ENCODE measurements at regions not wholly inside any gene's neighbourhood (a gene's known extent, or its start where the extent isn't known, plus 50 kb on each side); places are given as distances from the start of the nearest gene placed in this dataset.

DNA sequence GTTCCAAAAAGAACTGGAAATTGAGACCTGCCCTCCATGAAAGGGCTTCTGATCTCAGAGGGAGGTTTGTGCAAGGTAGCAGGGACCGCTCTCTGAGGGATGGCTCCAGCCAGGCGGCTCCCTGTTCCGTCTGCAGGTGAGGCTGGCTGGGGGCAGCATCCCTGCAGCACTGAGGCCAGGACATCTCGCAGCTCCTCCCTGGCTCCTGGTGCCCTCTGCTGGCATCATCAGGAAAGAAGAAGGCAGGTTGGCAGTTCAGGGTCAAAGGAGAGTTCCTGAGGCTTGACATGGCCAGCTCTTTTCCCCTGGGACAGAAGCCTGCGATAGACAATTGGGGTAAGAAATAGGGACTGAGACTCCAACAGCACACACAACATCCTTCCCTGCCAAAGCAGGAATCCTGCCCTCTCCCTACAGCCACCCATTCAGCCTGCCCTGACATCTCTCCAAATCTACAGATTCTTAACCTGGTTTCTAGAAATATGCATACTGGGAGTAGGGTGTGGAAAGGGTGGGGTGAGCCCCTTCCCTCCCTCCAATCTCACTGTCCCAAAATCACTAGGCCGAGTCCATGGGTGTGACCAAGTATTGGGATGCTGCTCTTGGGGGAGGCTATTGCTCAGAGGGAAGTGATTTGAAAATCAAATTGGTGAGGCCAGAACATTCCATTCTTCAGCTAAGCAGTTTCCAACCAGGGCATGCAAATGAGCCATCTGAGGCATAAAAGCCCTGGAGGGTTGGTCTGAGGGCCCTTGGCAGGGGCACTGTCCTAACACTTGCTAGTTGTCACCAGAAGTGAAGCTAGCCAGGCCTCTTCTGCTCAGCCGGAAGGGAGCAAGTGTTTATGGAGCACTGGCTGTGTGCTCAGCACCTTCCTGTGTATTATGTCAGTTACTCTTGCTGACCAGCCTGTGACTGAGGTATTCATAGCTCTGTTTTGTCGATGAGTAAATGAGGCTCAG lies 185.4 kb downstream of the TFCP2L1 start:
- Mint-ChIP-seq H3K27ac (ENCODE audit: unreplicated experiment) (no peak overlapping the region), H3K4me3 (ENCODE audit: unreplicated experiment) (no peak overlapping the region), H3K36me3 (ENCODE audit: low read depth, unreplicated experiment) (no peaks in the 10 kb centered on the region), H3K9me3 (ENCODE audit: unreplicated experiment) (no peaks in the 10 kb centered on the region), H3K27me3 (ENCODE audit: low read depth, unreplicated experiment) (peaks cover 70% of the 10 kb centered on the region), H3K4me1 (ENCODE audit: low read depth, unreplicated experiment) (no peaks in the 10 kb centered on the region)
- Histone ChIP-seq H3K79me2 (ENCODE audit: insufficient read depth, low read length) (no peaks in the 10 kb centered on the region), H3K9ac (ENCODE audit: low read length) (no peak overlapping the region), H3K4me1 (ENCODE audit: insufficient read depth, low read length) (no peaks in the 10 kb centered on the region), H3K4me3 (ENCODE audit: insufficient read depth, low read depth, low read length) (no peak overlapping the region), H2AFZ (ENCODE audit: low read depth, low read length) (no peak overlapping the region), H3K36me3 (ENCODE audit: insufficient read depth, low read length) (no peaks in the 10 kb centered on the region), H3K27ac (ENCODE audit: low read depth, low read length) (no peak overlapping the region), H4K20me1 (ENCODE audit: insufficient read depth, low read length) (no peaks in the 10 kb centered on the region), H3K27me3 (ENCODE audit: insufficient read depth, low read length) (peaks cover 32% of the 10 kb centered on the region), H3K4me2 (ENCODE audit: low read length) (no peak overlapping the region), H3K9me3 (ENCODE audit: insufficient read depth, low read depth, low read length) (no peaks in the 10 kb centered on the region)
- no peak for DNase-seq (ENCODE audit: low read depth)
- TF ChIP-seq, protein P1, sequence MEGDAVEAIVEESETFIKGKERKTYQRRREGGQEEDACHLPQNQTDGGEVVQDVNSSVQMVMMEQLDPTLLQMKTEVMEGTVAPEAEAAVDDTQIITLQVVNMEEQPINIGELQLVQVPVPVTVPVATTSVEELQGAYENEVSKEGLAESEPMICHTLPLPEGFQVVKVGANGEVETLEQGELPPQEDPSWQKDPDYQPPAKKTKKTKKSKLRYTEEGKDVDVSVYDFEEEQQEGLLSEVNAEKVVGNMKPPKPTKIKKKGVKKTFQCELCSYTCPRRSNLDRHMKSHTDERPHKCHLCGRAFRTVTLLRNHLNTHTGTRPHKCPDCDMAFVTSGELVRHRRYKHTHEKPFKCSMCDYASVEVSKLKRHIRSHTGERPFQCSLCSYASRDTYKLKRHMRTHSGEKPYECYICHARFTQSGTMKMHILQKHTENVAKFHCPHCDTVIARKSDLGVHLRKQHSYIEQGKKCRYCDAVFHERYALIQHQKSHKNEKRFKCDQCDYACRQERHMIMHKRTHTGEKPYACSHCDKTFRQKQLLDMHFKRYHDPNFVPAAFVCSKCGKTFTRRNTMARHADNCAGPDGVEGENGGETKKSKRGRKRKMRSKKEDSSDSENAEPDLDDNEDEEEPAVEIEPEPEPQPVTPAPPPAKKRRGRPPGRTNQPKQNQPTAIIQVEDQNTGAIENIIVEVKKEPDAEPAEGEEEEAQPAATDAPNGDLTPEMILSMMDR (IDR thresholded peaks at IDR 0.05; ENCODE audit: insufficient read depth, low read depth, low read length): peak; percentile 20
- TF ChIP-seq EZH2 (IDR thresholded peaks at IDR 0.05; ENCODE audit: insufficient read depth, low read length): no peak
- FAIRE-seq: no peak

DNA sequence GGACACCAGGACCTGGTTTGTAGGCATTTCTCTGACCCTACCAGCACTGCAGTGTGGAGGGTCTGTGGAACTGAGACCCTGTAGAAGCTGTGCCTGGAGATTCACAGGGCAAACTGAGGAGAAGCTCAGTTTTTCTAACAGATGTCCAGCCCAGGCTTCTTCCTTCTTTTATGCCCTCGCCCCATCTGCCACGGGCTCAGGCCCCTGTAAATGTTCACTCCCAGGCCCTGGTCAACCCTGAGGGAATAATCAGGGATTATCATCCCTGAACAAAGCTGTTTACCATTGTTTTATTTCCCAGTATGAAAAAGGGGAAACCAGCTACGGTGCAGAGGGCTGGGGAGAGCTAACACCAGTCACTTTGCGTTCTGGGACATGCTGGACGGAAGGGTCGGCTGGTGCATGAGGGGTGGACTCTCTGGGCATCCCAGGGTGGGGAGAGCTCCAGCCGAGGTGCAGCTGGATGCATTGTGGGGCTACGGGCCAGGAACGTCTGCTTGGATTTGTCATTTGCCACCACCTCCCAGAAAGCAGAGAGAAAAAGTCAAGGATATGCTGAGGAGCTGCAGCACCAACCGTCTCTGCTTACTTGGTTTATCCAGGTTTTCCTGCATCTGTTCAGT lies 183.8 kb downstream of the TFCP2L1 start:
- Histone ChIP-seq H3K4me2 (ENCODE audit: low read length) (no peak overlapping the region), H3K9me3 (ENCODE audit: insufficient read depth, low read depth, low read length) (no peaks in the 10 kb centered on the region), H3K4me1 (ENCODE audit: insufficient read depth, low read length) (no peaks in the 10 kb centered on the region), H3K27ac (ENCODE audit: low read depth, low read length) (no peak overlapping the region), H3K4me3 (ENCODE audit: insufficient read depth, low read depth, low read length) (no peak overlapping the region), H4K20me1 (ENCODE audit: insufficient read depth, low read length) (no peaks in the 10 kb centered on the region), H3K79me2 (ENCODE audit: insufficient read depth, low read length) (no peaks in the 10 kb centered on the region), H3K36me3 (ENCODE audit: insufficient read depth, low read length) (no peaks in the 10 kb centered on the region), H3K27me3 (ENCODE audit: insufficient read depth, low read length) (peaks cover 30% of the 10 kb centered on the region), H3K9ac (ENCODE audit: low read length) (no peak overlapping the region), H2AFZ (ENCODE audit: low read depth, low read length) (no peak overlapping the region)
- Mint-ChIP-seq H3K9me3 (ENCODE audit: unreplicated experiment) (no peaks in the 10 kb centered on the region), H3K27me3 (ENCODE audit: low read depth, unreplicated experiment) (peaks cover 62% of the 10 kb centered on the region), H3K4me3 (ENCODE audit: unreplicated experiment) (no peak overlapping the region), H3K36me3 (ENCODE audit: low read depth, unreplicated experiment) (no peaks in the 10 kb centered on the region), H3K4me1 (ENCODE audit: low read depth, unreplicated experiment) (no peaks in the 10 kb centered on the region), H3K27ac (ENCODE audit: unreplicated experiment) (no peak overlapping the region)
- DNase-seq (ENCODE audit: low read depth) (no peak), FAIRE-seq (no peak)
- TF ChIP-seq EZH2 (IDR thresholded peaks at IDR 0.05; ENCODE audit: insufficient read depth, low read length): no peak
- TF ChIP-seq, protein P1 (IDR thresholded peaks at IDR 0.05; ENCODE audit: insufficient read depth, low read depth, low read length): no peak
